B cell (primary cell): ENCODE measurements at regions not wholly inside any gene's neighbourhood (a gene's known extent, or its start where the extent isn't known, plus 50 kb on each side); places are given as distances from the start of the nearest gene placed in this dataset.

ENCODE experiments used
- EZH2 ChIP-seq: IDR thresholded peaks from 2 replicates; pipeline ENCODE4 v1.6.1; 2012; ENCODE audit warnings: borderline replicate concordance, low read depth, mild to moderate bottlenecking, moderate library complexity, low read length; ENCODE audit not compliant: insufficient read depth, poor library complexity, severe bottlenecking
- TF ChIP-seq, protein P1 (sequence below): fragments of 200-600 bp; IDR thresholded peaks from one replicate; pipeline ENCODE4 v1.8.0; 2022; ENCODE audit warnings: antibody characterized with exemption, mild to moderate bottlenecking

DNA sequence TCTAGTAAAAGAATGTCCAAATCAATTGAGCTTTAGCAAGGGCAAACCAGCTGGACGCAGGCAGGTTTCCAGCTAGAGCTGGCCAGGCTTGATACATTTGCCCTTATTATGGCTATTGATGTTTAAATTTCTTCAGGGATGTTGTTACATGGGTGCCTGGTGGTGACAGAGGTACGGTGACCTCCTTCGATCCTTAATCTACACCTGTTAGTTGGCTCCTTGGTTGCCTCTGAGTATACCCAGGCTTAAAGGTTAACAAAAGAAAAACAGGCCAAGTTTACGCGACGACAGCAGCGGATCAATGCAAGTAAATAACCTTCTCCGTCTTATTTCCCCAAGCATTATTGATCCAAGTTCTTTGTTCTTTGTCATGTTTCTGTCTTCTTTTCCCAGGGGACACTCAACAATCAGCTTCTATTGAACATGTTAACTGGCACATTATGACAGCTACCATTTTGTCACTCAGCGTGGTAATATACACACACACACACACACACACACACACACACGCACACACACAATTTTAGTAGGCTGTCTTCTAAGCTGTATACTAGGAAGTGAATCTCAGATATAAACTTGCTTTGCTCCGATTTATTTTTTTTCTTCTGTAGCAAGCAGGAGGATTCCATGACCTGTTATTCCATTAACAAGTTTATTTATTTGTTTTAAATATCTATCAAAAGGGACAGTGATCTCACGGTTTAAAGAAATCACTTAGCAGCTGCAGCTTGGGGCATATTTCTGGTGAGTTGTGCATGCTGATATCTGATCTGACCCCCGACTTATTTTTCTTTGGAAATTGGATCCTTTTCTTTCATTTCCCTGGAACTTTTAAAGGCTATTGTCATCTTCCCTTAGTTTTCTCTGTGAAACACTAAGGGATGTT is 844.7 kb downstream of the MCTP2 start:
- TF ChIP-seq, protein P1, sequence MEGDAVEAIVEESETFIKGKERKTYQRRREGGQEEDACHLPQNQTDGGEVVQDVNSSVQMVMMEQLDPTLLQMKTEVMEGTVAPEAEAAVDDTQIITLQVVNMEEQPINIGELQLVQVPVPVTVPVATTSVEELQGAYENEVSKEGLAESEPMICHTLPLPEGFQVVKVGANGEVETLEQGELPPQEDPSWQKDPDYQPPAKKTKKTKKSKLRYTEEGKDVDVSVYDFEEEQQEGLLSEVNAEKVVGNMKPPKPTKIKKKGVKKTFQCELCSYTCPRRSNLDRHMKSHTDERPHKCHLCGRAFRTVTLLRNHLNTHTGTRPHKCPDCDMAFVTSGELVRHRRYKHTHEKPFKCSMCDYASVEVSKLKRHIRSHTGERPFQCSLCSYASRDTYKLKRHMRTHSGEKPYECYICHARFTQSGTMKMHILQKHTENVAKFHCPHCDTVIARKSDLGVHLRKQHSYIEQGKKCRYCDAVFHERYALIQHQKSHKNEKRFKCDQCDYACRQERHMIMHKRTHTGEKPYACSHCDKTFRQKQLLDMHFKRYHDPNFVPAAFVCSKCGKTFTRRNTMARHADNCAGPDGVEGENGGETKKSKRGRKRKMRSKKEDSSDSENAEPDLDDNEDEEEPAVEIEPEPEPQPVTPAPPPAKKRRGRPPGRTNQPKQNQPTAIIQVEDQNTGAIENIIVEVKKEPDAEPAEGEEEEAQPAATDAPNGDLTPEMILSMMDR = no peak
- TF ChIP-seq EZH2 = no peak
